Hepatocyte (in vitro differentiated cells): ENCODE measurements at regions not wholly inside any gene's neighbourhood (a gene's known extent, or its start where the extent isn't known, plus 50 kb on each side); places are given as distances from the start of the nearest gene placed in this dataset.

Experiments
- EZH2 ChIP-seq: fragments of 200-600 bp; sonication (generic); IDR thresholded peaks from 2 replicates; pipeline ENCODE4 v1.6.1; 2016; ENCODE audit warnings: antibody characterized with exemption, mild to moderate bottlenecking, borderline replicate concordance
- EZH2phosphoT487 ChIP-seq: fragments of 200-600 bp; sonication (generic); IDR thresholded peaks from one replicate; pipeline ENCODE4 v1.6.1; 2018; ENCODE audit warnings: antibody characterized with exemption, mild to moderate bottlenecking, low read depth, moderate library complexity; ENCODE audit not compliant: unreplicated experiment, severe bottlenecking
- TF ChIP-seq, protein P1 (sequence below): fragments of 200-600 bp; sonication (generic); IDR thresholded peaks from 2 replicates; pipeline ENCODE4 v1.5.1; 2016; ENCODE audit warnings: antibody characterized with exemption, mild to moderate bottlenecking; ENCODE audit not compliant: poor library complexity

DNA sequence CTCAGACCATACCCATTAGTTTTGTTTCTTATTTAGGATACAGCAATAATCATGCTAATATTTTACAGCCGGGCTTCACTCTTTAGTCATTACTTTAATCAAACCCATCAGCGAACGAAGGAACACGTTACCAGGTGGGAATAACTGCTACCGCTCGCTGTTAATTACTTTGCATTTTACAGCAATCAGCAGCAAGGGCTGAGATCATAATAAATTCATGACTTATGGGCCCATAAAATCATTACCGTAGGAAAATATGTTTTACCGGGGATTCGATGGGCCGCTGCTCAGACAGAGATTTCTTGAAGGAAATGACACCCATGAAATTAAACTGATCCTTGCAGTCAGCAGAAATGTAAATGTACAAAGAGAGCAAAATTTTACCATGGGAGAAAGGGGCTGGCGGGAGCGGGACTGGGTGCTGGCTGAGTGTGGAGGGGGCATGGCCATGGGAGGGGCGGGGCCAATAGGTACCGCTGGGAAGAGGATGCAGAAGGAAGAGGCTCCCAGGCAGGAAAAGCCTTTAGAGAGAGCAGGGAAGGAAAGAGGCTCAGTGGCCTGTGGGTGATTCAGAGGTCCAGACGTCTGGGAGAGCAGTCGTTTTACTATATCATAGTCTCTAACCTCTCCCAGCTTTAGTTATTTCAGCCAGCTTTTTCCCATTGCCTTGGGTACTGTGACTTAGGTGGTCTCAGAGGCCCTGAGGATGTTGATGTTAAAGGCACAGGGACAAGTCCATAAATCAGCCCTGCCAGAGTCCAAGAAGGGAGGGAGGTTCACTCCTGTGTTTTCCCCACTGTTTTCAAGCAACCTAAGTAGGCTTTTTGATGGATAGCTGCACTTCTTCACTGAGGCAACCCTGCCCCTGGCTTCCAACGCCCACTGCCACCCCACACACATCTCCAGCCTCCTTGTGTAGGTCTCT is 258.9 kb downstream of the SEC16B start:
- TF ChIP-seq, protein P1, sequence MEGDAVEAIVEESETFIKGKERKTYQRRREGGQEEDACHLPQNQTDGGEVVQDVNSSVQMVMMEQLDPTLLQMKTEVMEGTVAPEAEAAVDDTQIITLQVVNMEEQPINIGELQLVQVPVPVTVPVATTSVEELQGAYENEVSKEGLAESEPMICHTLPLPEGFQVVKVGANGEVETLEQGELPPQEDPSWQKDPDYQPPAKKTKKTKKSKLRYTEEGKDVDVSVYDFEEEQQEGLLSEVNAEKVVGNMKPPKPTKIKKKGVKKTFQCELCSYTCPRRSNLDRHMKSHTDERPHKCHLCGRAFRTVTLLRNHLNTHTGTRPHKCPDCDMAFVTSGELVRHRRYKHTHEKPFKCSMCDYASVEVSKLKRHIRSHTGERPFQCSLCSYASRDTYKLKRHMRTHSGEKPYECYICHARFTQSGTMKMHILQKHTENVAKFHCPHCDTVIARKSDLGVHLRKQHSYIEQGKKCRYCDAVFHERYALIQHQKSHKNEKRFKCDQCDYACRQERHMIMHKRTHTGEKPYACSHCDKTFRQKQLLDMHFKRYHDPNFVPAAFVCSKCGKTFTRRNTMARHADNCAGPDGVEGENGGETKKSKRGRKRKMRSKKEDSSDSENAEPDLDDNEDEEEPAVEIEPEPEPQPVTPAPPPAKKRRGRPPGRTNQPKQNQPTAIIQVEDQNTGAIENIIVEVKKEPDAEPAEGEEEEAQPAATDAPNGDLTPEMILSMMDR: no peak
- TF ChIP-seq EZH2phosphoT487 (no peak), EZH2 (no peak)
